Keratinocyte (primary cell): ENCODE measurements at regions not wholly inside any gene's neighbourhood (a gene's known extent, or its start where the extent isn't known, plus 50 kb on each side); places are given as distances from the start of the nearest gene placed in this dataset.

Source experiments
- DNase-seq: peaks from one replicate; pipeline ENCODE4 v3.0.0-alpha.2; 2011; ENCODE audit warnings: low read depth, missing footprints, low spot score
- FAIRE-seq: peaks from 2 replicates; lab custom pipeline; 2011; peaks lifted over from hg19 to GRCh38; lab: Jason Lieb, UNC
- H2AFZ ChIP-seq: 2 replicates; pipeline ENCODE4 v1.6.0; 2012; ENCODE audit warnings: low read length, control low read depth, inconsistent platforms; ENCODE audit not compliant: control insufficient read depth
- H3K27ac ChIP-seq: 2 replicates; pipeline ENCODE4 v1.5.1; 2011; ENCODE audit warnings: low read length; ENCODE audit not compliant: control insufficient read depth, insufficient read depth
- H3K27me3 ChIP-seq: 3 replicates; pipeline ENCODE4 v1.6.0; 2011; ENCODE audit warnings: low read length; ENCODE audit not compliant: control insufficient read depth, insufficient read depth; ENCODE audit errors: extremely low read depth
- H3K36me3 ChIP-seq, 2 experiments: 2 replicates in 1 of 2; 3 replicates in 1 of 2; pipeline ENCODE4 v1.5.1; 2011; ENCODE audit warnings: low read length in 2 of 2, mild to moderate bottlenecking in 1 of 2; ENCODE audit not compliant: control insufficient read depth in 2 of 2, insufficient read depth in 2 of 2; ENCODE audit errors: extremely low read depth in 1 of 2
- H3K4me1 ChIP-seq: 3 replicates; pipeline ENCODE4 v1.5.1; 2011; ENCODE audit warnings: low read length; ENCODE audit not compliant: control insufficient read depth, insufficient read depth; ENCODE audit errors: extremely low read depth
- H3K4me2 ChIP-seq: 3 replicates; pipeline ENCODE4 v1.6.0; 2011; ENCODE audit warnings: low read depth, low read length; ENCODE audit not compliant: control insufficient read depth, insufficient read depth; ENCODE audit errors: extremely low read depth
- H3K4me3 ChIP-seq, 3 experiments: fragments of 200-600 bp in 1 of 3; sonication (generic) in 1 of 3; 2 replicates in 2 of 3; 3 replicates in 1 of 3; pipeline ENCODE4 v1.5.1; 2011 to 2016; ENCODE audit warnings: low read length in 3 of 3, mild to moderate bottlenecking in 3 of 3, control low read depth in 2 of 3, inconsistent platforms in 1 of 3, low read depth in 1 of 3, mixed read lengths in 1 of 3, mixed run types in 1 of 3, moderate library complexity in 1 of 3; ENCODE audit not compliant: control insufficient read depth in 2 of 3, insufficient read depth in 2 of 3; ENCODE audit errors: extremely low read depth in 1 of 3
- H3K79me2 ChIP-seq: 2 replicates; pipeline ENCODE4 v1.6.0; 2012; ENCODE audit warnings: low read length; ENCODE audit not compliant: control insufficient read depth, insufficient read depth
- H3K9ac ChIP-seq: 3 replicates; pipeline ENCODE4 v1.6.0; 2011; ENCODE audit warnings: low read length; ENCODE audit not compliant: control insufficient read depth, insufficient read depth; ENCODE audit errors: extremely low read depth
- H3K9me1 ChIP-seq: 3 replicates; pipeline ENCODE4 v1.6.0; 2011; ENCODE audit warnings: low read length; ENCODE audit not compliant: control insufficient read depth, insufficient read depth; ENCODE audit errors: extremely low read depth
- H3K9me3 ChIP-seq: 2 replicates; pipeline ENCODE4 v1.5.1; 2012; ENCODE audit warnings: low read depth, low read length; ENCODE audit not compliant: control insufficient read depth
- H4K20me1 ChIP-seq: 3 replicates; pipeline ENCODE4 v1.6.0; 2011; ENCODE audit warnings: low read length; ENCODE audit not compliant: control insufficient read depth, insufficient read depth; ENCODE audit errors: extremely low read depth
- CTCF ChIP-seq, 3 experiments: IDR thresholded peaks in 1 of 3; conservative IDR thresholded peaks in 1 of 3; optimal IDR thresholded peaks in 1 of 3; 2 replicates in 2 of 3; 3 replicates in 1 of 3; pipeline versions ENCODE3 to v1.5.1; 2011; ENCODE audit warnings: low read length in 3 of 3, mild to moderate bottlenecking in 3 of 3, moderate library complexity in 2 of 3, control low read depth in 1 of 3, inconsistent platforms in 1 of 3; ENCODE audit not compliant: insufficient read depth in 2 of 3; ENCODE audit errors: extremely low read depth in 1 of 3
- EZH2 ChIP-seq: IDR thresholded peaks from one replicate; pipeline ENCODE4 v1.6.1; 2012; ENCODE audit warnings: inconsistent platforms, mild to moderate bottlenecking, low read length, moderate library complexity
- dilution Hi-C: fragments of 300-500 bp; cut with MboI; formaldehyde crosslinking; loops from one replicate; pipeline ENCODE4 v1.7.0; 2020; ENCODE audit warnings: low sequenced_read_pairs; ENCODE audit not compliant: extremely low pct_ligation_motif_present

- no peak overlapping the region for H2AFZ ChIP-seq
- no peaks in the 10 kb centered on the region for H4K20me1 ChIP-seq
- dilution Hi-C loops: no loop called here
- FAIRE-seq (no peak), DNase-seq (no peak)
- TF ChIP-seq CTCF (optimal IDR thresholded peaks at IDR 0.05 in 1 of 3, IDR thresholded peaks at IDR 0.05 in 1 of 3, conservative IDR thresholded peaks at IDR 0.05 in 1 of 3; ENCODE audit: extremely low read depth in 1 of 3, insufficient read depth in 2 of 3, low read length in 3 of 3) (no peak), EZH2 (no peak)
- H3K27me3 ChIP-seq: no peaks in the 10 kb centered on the region
- no peaks in the 10 kb centered on the region for H3K79me2 ChIP-seq
- no peaks in the 10 kb centered on the region for H3K36me3 ChIP-seq
- no peak overlapping the region for H3K27ac ChIP-seq
- no peaks in the 10 kb centered on the region for H3K9me3 ChIP-seq
- H3K9ac ChIP-seq: no peak overlapping the region
- no peaks in the 10 kb centered on the region for H3K9me1 ChIP-seq
- no peak overlapping the region for H3K4me3 ChIP-seq
- H3K4me2 ChIP-seq: no peak overlapping the region
- H3K4me1 ChIP-seq: no peaks in the 10 kb centered on the region
Measured at GRCh38 chr10:107649249-107649648, 484.7 kb upstream of the SORCS1 start.

- dilution Hi-C loops: no loop called here
- no peak for FAIRE-seq
Measured at GRCh38 chr10:107647462-107647861, 483.0 kb upstream of the SORCS1 start.

More at GRCh38 chr10:107647462-107647861, 483.0 kb upstream of the SORCS1 start:
- Histone ChIP-seq H4K20me1 (no peaks in the 10 kb centered on the region), H3K79me2 (no peaks in the 10 kb centered on the region), H3K4me2 (no peak overlapping the region), H3K4me3 (no peak overlapping the region), H3K36me3 (no peaks in the 10 kb centered on the region), H3K27ac (no peak overlapping the region), H3K9me3 (no peaks in the 10 kb centered on the region), H3K4me1 (no peaks in the 10 kb centered on the region), H3K27me3 (no peaks in the 10 kb centered on the region), H2AFZ (no peak overlapping the region), H3K9ac (no peak overlapping the region), H3K9me1 (no peaks in the 10 kb centered on the region)
- DNase-seq: no peak
- TF ChIP-seq EZH2: no peak
- TF ChIP-seq CTCF (optimal IDR thresholded peaks at IDR 0.05 in 1 of 3, IDR thresholded peaks at IDR 0.05 in 1 of 3, conservative IDR thresholded peaks at IDR 0.05 in 1 of 3; ENCODE audit: extremely low read depth in 1 of 3, insufficient read depth in 2 of 3, low read length in 3 of 3): no peak
